HL-60 (cell line): ENCODE measurements at regions not wholly inside any gene's neighbourhood (a gene's known extent, or its start where the extent isn't known, plus 50 kb on each side); places are given as distances from the start of the nearest gene placed in this dataset.

Source experiments
- DNase-seq, 2 experiments: peaks; one replicate each; pipeline ENCODE4 v3.0.0-alpha.2; 2010 to 2020; ENCODE audit warnings: low read depth in 1 of 2, low spot score in 1 of 2
- H3K27ac ChIP-seq: fragments of 250-450 bp; sonication (Bioruptor Pico); replicated peaks from 2 replicates; pipeline ENCODE4 v1.5.1; 2020; ENCODE audit warnings: mild to moderate bottlenecking, moderate library complexity
- H3K27me3 ChIP-seq: fragments of 250-450 bp; sonication (Bioruptor Pico); 2 replicates; pipeline ENCODE4 v1.5.1; 2021; ENCODE audit warnings: mild to moderate bottlenecking, moderate library complexity; ENCODE audit not compliant: insufficient read depth, poor library complexity, severe bottlenecking
- H3K4me3 ChIP-seq: replicated peaks from 2 replicates; pipeline ENCODE4 v1.5.1; 2011; ENCODE audit warnings: mild to moderate bottlenecking, control low read depth, low read length; ENCODE audit not compliant: insufficient read depth
- GABPA ChIP-seq: IDR thresholded peaks from 2 replicates; pipeline ENCODE4 v1.6.1; 2012; ENCODE audit warnings: low read depth
- POLR2AphosphoS5 ChIP-seq: IDR thresholded peaks from 2 replicates; pipeline ENCODE4 v1.6.1; 2012; ENCODE audit warnings: low read depth
- SPI1 ChIP-seq: IDR thresholded peaks from 2 replicates; pipeline ENCODE4 v1.6.1; 2012; ENCODE audit warnings: low read depth, mild to moderate bottlenecking, borderline replicate concordance
- TF ChIP-seq, protein P1 (sequence below): IDR thresholded peaks from 2 replicates; pipeline ENCODE4 v1.6.1; 2012; ENCODE audit warnings: low read depth; ENCODE audit not compliant: insufficient replicate concordance
- TF ChIP-seq, protein P2 (sequence below): IDR thresholded peaks from one replicate; pipeline ENCODE4 v1.5.1; 2011; ENCODE audit warnings: low read length, control low read depth, inconsistent platforms; ENCODE audit not compliant: insufficient read depth

DNA sequence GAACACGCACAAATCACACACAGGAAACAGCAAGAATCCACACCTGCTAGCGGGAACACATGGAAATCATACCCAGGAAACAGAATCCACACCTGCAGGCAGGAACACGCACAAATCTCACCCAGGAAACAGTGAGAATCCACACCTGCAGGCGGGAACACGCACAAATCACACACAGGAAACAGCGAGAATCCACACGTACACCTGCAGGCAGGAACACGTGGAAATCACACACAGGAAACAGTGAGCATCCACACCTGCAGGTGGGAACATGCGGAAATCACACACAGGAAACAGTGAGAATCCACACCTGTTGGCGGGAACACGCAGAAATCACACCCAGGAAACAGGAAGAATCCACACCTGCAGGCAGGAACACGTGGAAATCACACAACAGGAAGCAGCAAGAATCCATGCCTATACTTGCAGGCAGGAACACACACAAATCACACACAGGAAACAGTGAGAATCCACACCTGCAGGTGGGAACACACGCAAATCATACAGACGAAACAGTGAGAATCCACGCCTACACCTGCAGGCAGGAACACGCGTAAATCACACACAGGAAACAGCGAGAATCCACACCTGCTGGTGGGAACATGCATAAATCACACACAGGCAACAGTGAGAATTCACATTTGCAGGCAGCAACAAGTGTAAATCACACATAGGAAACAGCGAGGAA lies 108.6 kb downstream of the DLL1 start:
- H3K27ac ChIP-seq = no peak overlapping the region
- no peak for DNase-seq
- TF ChIP-seq GABPA = no peak
- TF ChIP-seq, protein P1, sequence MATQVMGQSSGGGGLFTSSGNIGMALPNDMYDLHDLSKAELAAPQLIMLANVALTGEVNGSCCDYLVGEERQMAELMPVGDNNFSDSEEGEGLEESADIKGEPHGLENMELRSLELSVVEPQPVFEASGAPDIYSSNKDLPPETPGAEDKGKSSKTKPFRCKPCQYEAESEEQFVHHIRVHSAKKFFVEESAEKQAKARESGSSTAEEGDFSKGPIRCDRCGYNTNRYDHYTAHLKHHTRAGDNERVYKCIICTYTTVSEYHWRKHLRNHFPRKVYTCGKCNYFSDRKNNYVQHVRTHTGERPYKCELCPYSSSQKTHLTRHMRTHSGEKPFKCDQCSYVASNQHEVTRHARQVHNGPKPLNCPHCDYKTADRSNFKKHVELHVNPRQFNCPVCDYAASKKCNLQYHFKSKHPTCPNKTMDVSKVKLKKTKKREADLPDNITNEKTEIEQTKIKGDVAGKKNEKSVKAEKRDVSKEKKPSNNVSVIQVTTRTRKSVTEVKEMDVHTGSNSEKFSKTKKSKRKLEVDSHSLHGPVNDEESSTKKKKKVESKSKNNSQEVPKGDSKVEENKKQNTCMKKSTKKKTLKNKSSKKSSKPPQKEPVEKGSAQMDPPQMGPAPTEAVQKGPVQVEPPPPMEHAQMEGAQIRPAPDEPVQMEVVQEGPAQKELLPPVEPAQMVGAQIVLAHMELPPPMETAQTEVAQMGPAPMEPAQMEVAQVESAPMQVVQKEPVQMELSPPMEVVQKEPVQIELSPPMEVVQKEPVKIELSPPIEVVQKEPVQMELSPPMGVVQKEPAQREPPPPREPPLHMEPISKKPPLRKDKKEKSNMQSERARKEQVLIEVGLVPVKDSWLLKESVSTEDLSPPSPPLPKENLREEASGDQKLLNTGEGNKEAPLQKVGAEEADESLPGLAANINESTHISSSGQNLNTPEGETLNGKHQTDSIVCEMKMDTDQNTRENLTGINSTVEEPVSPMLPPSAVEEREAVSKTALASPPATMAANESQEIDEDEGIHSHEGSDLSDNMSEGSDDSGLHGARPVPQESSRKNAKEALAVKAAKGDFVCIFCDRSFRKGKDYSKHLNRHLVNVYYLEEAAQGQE = no peak
- H3K27me3 ChIP-seq = no peaks in the 10 kb centered on the region
- H3K4me3 ChIP-seq = no peak overlapping the region

DNA sequence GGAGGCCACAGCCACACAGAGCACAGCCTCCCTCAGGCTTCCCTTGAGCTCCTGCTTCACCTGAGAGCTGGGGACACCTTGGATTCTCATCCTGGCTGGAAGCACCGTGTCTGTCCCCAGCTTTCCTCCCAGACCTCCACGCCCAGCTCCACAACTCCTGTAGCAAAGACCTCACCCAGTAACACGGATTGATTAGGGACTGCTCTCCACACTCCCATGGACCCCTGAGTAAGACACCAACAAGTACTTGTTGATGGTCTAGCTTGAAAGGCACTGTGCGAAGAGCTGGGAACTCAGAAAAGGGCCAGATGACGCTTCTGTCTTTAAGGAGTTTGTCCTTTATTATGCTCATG lies 109.6 kb downstream of the DLL1 start:
- no peak for DNase-seq
- H3K27me3 ChIP-seq = no peaks in the 10 kb centered on the region
- H3K4me3 ChIP-seq = no peak overlapping the region
- TF ChIP-seq, protein P1 = no peak
- TF ChIP-seq, protein P2, sequence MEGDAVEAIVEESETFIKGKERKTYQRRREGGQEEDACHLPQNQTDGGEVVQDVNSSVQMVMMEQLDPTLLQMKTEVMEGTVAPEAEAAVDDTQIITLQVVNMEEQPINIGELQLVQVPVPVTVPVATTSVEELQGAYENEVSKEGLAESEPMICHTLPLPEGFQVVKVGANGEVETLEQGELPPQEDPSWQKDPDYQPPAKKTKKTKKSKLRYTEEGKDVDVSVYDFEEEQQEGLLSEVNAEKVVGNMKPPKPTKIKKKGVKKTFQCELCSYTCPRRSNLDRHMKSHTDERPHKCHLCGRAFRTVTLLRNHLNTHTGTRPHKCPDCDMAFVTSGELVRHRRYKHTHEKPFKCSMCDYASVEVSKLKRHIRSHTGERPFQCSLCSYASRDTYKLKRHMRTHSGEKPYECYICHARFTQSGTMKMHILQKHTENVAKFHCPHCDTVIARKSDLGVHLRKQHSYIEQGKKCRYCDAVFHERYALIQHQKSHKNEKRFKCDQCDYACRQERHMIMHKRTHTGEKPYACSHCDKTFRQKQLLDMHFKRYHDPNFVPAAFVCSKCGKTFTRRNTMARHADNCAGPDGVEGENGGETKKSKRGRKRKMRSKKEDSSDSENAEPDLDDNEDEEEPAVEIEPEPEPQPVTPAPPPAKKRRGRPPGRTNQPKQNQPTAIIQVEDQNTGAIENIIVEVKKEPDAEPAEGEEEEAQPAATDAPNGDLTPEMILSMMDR = no peak
- no peak for TF ChIP-seq POLR2AphosphoS5
- no peak for TF ChIP-seq GABPA
- TF ChIP-seq SPI1 = no peak
- H3K27ac ChIP-seq = no peak overlapping the region

DNA sequence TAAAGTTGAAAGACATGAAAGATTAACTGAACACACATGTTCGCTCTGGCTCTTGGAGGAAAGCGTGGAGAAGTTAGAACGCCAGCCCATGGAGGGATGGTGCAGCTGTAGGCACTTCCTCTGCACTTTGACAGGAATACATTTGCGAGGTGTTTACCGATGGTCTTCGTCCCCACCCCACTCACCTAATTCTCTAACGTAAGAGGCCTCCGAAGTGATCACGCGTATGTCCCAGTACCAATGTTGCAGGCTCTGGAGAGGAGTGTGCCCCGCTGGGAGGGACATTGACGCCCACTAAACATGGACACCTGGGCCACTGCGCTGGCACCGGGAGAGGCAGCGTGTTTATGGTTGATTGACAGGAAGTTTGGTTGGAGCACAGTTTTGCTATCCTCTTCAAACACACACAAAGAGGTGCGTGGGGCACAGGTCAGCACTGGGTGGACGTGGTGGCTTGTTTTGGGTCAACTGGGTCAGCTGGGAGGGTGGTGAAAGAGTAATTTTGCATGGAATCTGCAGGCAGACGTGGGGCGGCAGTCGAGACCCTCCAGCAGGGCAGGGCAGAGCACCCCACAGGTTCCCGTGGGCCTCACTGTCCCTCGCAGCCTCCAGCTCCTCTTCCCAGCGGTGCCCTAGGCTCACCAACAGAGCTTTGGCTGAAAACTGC lies 110.1 kb downstream of the DLL1 start:
- H3K4me3 ChIP-seq = no peak overlapping the region
- TF ChIP-seq SPI1 (no peak), GABPA (no peak), POLR2AphosphoS5 (no peak)
- TF ChIP-seq, protein P2 = no peak
- TF ChIP-seq, protein P1 = no peak
- H3K27ac ChIP-seq = no peak overlapping the region
- DNase-seq = no peak
- H3K27me3 ChIP-seq = no peaks in the 10 kb centered on the region
